RWPE2 (cell line): ENCODE measurements at regions not wholly inside any gene's neighbourhood (a gene's known extent, or its start where the extent isn't known, plus 50 kb on each side); places are given as distances from the start of the nearest gene placed in this dataset.

Experiments
- ATAC-seq: fragments of 200-7000 bp; cut with Tn5 transposase; 3 replicates; pipeline ENCODE4 v1.9.1; 2021; ENCODE audit warnings: low read depth
- DNase-seq: peaks from one replicate; pipeline ENCODE4 v3.0.0-alpha.2; 2020; ENCODE audit warnings: low spot score
- H3K27ac ChIP-seq: fragments of 450-650 bp; 2 replicates; pipeline ENCODE4 v1.5.1; 2017; ENCODE audit warnings: mild to moderate bottlenecking; ENCODE audit not compliant: poor library complexity, severe bottlenecking
- H3K27me3 ChIP-seq: fragments of 250-450 bp; sonication (Bioruptor Pico); 2 replicates; pipeline ENCODE4 v1.5.1; 2021; ENCODE audit warnings: mild to moderate bottlenecking, moderate library complexity; ENCODE audit not compliant: insufficient read depth, poor library complexity, severe bottlenecking
- H3K36me3 ChIP-seq: fragments of 250-450 bp; sonication (Bioruptor Pico); 2 replicates; pipeline ENCODE4 v1.5.1; 2020; ENCODE audit warnings: low read depth, mild to moderate bottlenecking, moderate library complexity
- H3K4me1 ChIP-seq: fragments of 250-450 bp; sonication (Bioruptor Pico); 2 replicates; pipeline ENCODE4 v1.5.1; 2021; ENCODE audit warnings: mild to moderate bottlenecking, moderate library complexity; ENCODE audit not compliant: insufficient read depth, poor library complexity, severe bottlenecking
- H3K4me3 ChIP-seq: fragments of 250-450 bp; sonication (Bioruptor Pico); 2 replicates; pipeline ENCODE4 v1.5.1; 2021; ENCODE audit warnings: mild to moderate bottlenecking, moderate library complexity; ENCODE audit not compliant: severe bottlenecking
- H3K9me3 ChIP-seq: fragments of 250-450 bp; sonication (Bioruptor Pico); 2 replicates; pipeline ENCODE4 v1.5.1; 2021; ENCODE audit warnings: mild to moderate bottlenecking, moderate library complexity; ENCODE audit not compliant: severe bottlenecking
- TF ChIP-seq, protein P1 (sequence below): fragments of 450-650 bp; IDR thresholded peaks from one replicate; pipeline ENCODE4 v1.5.1; 2017; ENCODE audit warnings: mild to moderate bottlenecking, moderate library complexity; ENCODE audit not compliant: poor library complexity, severe bottlenecking

DNA sequence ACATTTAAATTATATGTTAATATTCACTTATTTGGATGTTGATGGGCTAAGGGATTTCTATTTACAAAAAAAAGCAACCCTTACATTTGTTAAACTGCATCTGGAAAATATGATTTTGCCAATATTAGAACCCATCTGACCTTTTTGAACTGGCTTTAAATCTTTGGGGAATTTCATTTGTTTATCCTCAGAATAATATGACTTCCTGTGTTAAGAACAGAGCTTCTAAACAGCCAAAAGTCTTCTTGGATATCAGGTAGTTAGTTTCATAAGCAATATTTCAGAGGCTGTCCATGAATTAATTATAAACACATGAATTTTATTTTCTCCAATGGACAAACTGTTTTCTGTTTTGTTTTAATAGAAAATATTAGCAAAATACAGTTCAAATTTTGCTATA is 301.9 kb upstream of the AGTR1 start:
- DNase-seq (no peak), ATAC-seq (no peak)
- TF ChIP-seq, protein P1, sequence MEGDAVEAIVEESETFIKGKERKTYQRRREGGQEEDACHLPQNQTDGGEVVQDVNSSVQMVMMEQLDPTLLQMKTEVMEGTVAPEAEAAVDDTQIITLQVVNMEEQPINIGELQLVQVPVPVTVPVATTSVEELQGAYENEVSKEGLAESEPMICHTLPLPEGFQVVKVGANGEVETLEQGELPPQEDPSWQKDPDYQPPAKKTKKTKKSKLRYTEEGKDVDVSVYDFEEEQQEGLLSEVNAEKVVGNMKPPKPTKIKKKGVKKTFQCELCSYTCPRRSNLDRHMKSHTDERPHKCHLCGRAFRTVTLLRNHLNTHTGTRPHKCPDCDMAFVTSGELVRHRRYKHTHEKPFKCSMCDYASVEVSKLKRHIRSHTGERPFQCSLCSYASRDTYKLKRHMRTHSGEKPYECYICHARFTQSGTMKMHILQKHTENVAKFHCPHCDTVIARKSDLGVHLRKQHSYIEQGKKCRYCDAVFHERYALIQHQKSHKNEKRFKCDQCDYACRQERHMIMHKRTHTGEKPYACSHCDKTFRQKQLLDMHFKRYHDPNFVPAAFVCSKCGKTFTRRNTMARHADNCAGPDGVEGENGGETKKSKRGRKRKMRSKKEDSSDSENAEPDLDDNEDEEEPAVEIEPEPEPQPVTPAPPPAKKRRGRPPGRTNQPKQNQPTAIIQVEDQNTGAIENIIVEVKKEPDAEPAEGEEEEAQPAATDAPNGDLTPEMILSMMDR, result no peak
- Histone ChIP-seq H3K4me3 (no peak overlapping the region), H3K36me3 (no peaks in the 10 kb centered on the region), H3K27ac (no peak overlapping the region), H3K27me3 (no peaks in the 10 kb centered on the region), H3K4me1 (no peaks in the 10 kb centered on the region), H3K9me3 (no peaks in the 10 kb centered on the region)

DNA sequence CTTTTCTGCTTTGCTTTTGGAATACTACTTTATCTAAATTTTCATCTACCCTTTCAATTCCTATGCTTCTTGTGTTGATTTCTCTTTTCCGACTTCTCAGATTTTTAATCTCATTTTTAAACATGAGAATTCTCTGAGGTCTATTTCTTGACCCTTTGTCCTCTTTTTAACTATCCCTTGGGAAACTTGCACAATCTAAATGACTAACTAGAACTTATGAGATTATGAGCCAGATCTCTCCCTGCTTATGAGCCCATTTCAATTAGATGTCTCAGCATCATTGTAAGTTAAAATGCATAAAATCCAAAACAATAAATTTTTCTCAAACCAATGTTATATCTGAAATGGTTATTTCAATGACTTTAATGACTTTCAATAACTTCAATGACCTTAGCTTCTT is 296.9 kb upstream of the AGTR1 start:
- no peaks in the 10 kb centered on the region for H3K4me1 ChIP-seq
- DNase-seq, result no peak
- no peak for ATAC-seq
- H3K9me3 ChIP-seq, result no peaks in the 10 kb centered on the region
- H3K27ac ChIP-seq, result no peak overlapping the region
- H3K36me3 ChIP-seq, result no peaks in the 10 kb centered on the region
- no peak overlapping the region for H3K4me3 ChIP-seq
- TF ChIP-seq, protein P1, result no peak
- no peaks in the 10 kb centered on the region for H3K27me3 ChIP-seq

DNA sequence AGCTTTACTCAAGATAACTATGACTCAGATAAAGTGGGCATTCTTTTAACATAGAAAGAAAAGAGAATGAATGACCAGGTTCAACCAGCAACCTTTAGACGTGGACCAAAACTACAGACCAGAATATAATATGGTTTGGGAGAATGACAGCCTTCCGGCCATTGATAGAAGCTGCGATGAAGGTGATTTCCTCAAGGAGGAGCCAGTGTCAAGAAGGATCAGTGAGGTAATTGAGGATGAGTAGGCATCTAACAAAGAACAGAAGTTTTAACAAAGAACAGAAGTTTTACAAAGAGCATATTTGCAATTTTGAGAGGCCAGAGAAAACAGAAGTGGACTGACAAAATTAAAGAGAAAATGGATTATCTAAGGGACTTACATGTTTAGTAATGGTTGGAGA is 289.0 kb upstream of the AGTR1 start:
- Histone ChIP-seq H3K36me3 (no peaks in the 10 kb centered on the region), H3K27ac (no peak overlapping the region), H3K4me1 (no peaks in the 10 kb centered on the region), H3K27me3 (no peaks in the 10 kb centered on the region), H3K9me3 (no peaks in the 10 kb centered on the region), H3K4me3 (no peak overlapping the region)
- ATAC-seq (no peak), DNase-seq (no peak)
- TF ChIP-seq, protein P1, result no peak

DNA sequence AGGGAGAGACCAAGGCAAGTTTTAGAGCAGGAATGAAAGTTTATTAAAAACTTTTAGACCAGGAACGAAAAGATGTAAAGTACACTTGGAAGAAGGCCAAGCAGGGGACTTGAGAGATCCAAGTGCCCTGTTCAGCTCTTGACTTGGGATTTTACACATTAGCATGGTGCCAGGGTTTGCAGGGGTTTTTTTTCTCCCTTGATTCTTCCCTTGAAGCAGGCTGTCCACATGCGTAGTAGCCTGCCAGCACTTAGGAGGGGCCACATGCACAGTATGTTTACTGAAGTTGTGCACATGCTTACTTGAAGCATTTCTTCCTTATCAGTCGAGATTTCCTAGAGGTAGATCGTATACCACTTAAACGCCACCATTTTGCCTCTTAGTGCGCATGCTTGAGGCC is 277.5 kb upstream of the AGTR1 start:
- Histone ChIP-seq H3K4me3 (no peak overlapping the region), H3K9me3 (no peaks in the 10 kb centered on the region), H3K4me1 (no peaks in the 10 kb centered on the region), H3K36me3 (no peaks in the 10 kb centered on the region), H3K27me3 (no peaks in the 10 kb centered on the region), H3K27ac (no peak overlapping the region)
- TF ChIP-seq, protein P1, result no peak
- DNase-seq (no peak), ATAC-seq (no peak)

DNA sequence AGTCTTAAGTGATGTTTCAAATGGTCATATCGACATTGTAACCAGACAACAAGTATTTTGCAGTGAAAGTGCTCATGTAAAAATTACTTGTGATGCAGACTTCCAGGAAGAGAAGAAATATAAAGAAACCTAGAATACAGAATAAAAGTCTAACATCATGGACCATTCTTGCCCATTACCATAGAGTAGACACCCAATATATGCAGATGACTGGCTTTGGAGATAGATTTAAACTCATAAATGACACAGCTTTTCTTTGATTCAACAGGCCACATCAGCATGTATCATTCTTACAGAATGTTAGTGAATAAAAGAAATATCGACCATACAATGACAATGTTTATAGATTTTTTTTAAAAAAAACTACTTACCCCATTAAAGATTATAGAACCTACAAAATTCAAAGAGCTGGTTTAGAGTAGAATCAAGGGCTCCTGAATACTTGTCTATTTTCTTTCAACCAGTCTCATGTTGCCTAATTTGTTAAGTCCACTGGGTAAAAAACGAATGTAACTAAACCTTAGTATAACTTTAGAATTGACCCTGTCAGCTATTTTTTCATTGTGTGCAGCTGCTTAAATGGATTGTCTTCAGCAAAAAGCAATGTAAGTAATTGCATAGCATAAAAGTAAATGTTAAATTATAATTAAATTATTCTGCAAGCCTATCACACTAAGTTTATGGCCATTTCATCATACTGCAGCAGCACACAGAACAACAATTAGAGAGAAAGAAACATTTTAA is 268.7 kb upstream of the AGTR1 start:
- ATAC-seq (no peak), DNase-seq (no peak)
- Histone ChIP-seq H3K36me3 (no peaks in the 10 kb centered on the region), H3K4me3 (no peak overlapping the region), H3K27ac (no peak overlapping the region), H3K9me3 (no peaks in the 10 kb centered on the region), H3K4me1 (no peaks in the 10 kb centered on the region), H3K27me3 (no peaks in the 10 kb centered on the region)
- TF ChIP-seq, protein P1, result no peak
